COLO668 (cell line): ENCODE measurements at regions not wholly inside any gene's neighbourhood (a gene's known extent, or its start where the extent isn't known, plus 50 kb on each side); places are given as distances from the start of the nearest gene placed in this dataset.

Source experiments
- DNase-seq: peaks from one replicate; lab custom pipeline; 2025; ENCODE audit not compliant: unreplicated experiment; lab: John Stamatoyannopoulos, UW

GRCh38 chr7:140242057-140243031 lies 65.6 kb upstream of the KDM7A start:
- DNase-seq: peak; percentile 37

DNA sequence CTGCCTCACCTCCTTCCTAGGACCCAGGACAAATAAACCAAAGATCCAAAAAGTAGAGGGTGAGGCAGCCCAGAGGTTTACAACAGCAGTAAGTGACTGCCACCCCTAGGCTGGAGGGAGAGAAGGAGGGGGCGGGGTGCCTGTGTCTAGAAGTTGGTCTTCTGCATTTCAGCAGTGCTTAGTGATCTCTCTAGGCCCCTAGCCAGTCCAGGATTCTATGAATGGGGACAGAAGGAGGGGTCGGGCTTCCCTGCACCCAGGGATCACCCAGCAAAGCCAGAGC lies 62.8 kb upstream of the KDM7A start:
- DNase-seq: no peak

DNA sequence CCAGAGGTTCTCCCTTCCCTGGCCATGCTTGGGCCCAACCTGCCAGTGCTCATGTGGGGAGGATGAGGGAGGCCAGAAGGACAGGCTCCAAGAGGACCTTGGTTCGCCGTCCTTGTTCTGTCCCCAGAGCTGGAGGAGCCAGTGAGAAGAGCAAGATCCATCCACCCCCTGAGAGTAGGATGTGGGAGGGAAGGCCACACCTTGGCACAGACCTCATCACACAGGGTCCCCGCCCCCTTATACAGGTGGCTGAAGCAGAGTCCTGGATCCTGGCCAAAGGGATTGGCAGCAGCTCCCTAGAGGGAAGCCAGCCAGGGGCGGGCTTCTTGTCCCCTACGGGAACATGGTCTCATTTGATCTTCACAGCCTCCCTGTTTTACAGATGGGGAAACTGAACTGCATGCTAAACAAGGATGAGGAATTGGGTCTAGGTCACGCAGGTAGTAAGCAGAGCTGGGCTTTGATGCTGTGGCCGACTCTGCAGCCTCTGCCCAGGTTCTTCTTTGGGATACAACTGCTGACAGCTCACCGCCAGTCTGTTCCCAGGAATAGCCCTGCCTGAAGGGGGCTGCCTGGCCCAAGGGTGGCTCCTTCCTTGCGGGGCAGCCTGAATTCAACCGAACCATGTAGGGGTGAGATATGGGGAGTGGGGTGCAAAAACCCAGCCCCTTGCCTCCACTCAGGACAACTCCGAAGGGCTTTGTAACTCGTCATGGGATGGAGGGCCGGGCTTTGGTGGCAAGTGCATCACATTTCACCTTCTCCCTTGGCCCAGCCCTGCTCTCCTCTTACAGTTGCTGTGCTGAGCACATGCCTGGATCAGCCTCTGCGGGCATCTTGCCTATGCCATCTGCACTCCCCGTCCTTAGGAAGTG lies 62.2 kb upstream of the KDM7A start:
- DNase-seq: peak; percentile 87

- DNase-seq: no peak
These were observed 60.6 kb upstream of the KDM7A start for GRCh38 chr7:140237390-140237789.

- no peak for DNase-seq
These were observed 59.8 kb upstream of the KDM7A start for GRCh38 chr7:140236626-140237025.

- DNase-seq: no peak
These were observed 58.3 kb upstream of the KDM7A start for GRCh38 chr7:140235114-140235513.

DNA sequence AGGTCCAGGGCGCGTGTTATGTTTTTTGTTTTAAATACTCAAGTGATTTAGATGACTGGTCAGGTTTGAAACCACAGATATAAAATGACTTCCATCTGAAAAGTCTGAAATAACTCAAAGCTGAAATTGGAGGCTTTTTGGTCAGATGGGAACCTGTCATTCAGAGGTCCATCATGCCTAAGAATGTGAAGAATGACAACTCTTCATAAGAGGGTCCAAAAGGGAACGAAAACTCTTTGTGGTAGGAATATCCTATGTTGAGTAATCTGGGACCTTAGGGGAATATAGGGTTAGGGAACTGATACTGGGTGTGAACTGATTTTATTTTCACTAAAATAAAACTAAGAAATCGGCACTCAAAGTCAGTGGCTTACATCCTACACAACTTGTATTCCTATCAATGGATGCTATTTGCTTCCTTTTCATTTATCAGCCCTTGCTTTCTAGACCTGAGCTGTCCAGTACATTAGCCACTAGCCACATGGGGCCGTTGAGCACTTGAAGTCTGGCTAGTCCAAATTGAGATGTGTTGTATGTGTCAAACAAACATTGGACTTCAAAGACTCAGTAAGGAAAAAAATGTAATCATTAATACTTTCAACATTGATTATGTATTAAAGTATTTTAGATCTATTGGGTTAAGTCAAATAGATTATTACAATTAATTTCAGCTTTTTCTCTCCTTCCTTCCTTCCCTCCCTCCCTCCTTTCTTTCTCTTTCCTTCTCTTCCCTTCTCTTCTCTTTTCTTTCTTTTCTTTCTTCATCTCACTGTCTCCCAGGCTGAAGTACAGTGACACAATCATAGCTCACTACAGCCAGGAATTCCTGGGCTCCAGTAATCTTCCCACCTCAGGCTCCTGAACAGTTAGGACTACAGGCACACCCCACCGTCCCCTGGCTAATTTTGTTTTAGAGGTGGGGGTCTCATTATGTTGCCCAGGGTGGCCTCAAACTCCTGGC lies 56.5 kb upstream of the KDM7A start:
- no peak for DNase-seq

DNA sequence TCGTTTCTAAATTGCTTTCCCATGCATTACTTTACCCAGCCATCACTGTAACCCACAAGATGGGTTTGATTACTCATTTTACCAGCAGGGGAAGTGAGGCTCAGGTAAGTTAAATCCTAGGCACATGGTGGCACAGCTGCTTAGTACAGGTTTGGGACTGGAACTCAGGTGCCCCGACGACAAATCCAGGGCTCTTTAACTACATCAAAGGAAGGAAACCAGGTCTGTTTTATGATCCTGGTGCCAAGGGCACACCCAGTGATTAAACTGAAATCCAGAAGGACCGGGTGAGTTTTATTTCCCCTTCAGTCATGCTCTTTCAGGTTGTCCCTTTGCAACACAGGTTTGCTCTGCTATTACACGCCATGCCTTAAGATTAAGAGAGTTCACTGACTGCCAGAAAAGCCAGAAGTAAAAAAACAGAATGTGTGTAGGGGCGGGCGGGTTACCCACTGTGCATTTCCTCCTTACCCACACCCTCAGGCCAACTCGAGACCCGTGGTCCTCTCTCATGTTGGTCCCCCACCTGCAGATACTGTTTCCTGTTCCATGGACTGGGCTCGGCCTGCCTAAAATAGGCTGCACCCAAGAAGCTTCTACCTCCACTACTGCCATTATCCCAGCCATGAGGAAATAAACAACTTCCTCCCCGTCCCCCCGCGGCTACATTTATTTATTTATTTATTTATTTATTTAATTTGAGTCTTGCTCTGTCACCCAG lies 55.1 kb upstream of the KDM7A start:
- DNase-seq: peak; percentile 61

- peak; percentile 83 for DNase-seq
These were observed 54.3 kb upstream of the KDM7A start for GRCh38 chr7:140230861-140231770.

GRCh38 chr7:140230516-140230860 lies 53.7 kb upstream of the KDM7A start:
- peak; percentile 71 for DNase-seq

GRCh38 chr7:140229591-140230515 lies 53.1 kb upstream of the KDM7A start:
- DNase-seq: peak; percentile 70

GRCh38 chr7:140229101-140229525 lies 52.3 kb upstream of the KDM7A start:
- DNase-seq: no peak
